GM10266 (cell line): ENCODE measurements at regions not wholly inside any gene's neighbourhood (a gene's known extent, or its start where the extent isn't known, plus 50 kb on each side); places are given as distances from the start of the nearest gene placed in this dataset.

Experiments used
- DNase-seq: peaks from one replicate; pipeline ENCODE4 v3.0.0; 2012; ENCODE audit errors: extremely low spot score
- CTCF ChIP-seq: IDR thresholded peaks from 2 replicates; pipeline ENCODE4 v1.5.1; 2012; ENCODE audit warnings: mild to moderate bottlenecking, low read depth; ENCODE audit not compliant: control insufficient read depth, insufficient read depth; ENCODE audit errors: missing control alignments

- TF ChIP-seq CTCF = no peak
- DNase-seq = no peak
Observed at GRCh38 chr3:117181222-117181621, 471.6 kb downstream of the TUSC7 start.

DNA sequence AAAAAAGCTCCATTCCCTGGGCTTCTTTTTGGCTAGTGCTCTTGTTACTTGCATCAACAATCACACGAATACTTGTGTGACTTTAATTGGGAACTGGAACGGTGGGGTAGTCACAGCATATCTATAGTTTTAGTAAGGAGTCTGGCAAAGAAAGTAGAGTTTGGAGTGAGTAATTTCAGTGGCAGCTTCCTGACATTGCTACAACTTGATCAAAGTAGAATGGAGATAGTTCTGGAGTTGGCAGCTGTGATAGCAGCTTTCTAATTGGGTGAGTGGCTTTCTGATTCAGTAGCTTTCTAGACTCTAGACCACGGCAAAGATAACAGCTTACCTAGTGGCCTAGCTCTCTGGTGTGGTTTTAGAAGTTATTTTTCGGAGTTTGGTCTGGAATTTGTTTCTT is 475.0 kb downstream of the TUSC7 start:
- TF ChIP-seq CTCF = no peak
- DNase-seq = no peak

DNA sequence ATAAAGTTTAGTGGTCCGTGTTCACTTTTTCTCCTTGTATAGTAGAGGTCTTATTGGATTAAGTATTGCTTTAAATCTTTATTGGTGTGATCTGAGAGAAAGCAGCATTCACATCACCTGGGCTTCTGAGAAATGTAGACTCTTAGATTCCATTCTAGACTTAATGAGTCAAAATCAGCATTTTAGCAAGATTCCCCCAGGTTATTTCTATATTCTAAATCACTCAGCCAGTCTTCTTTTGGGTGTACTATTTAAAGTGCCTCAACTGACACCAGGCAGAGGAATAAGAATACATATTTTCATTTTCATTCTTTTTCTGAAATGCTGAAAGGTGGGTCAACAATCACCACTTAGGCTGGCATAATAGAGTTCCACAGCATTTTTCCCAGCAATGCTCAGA is 481.7 kb downstream of the TUSC7 start:
- TF ChIP-seq CTCF = no peak
- no peak for DNase-seq

- TF ChIP-seq CTCF = no peak
- no peak for DNase-seq
Observed at GRCh38 chr3:117192888-117193287, 483.3 kb downstream of the TUSC7 start.

DNA sequence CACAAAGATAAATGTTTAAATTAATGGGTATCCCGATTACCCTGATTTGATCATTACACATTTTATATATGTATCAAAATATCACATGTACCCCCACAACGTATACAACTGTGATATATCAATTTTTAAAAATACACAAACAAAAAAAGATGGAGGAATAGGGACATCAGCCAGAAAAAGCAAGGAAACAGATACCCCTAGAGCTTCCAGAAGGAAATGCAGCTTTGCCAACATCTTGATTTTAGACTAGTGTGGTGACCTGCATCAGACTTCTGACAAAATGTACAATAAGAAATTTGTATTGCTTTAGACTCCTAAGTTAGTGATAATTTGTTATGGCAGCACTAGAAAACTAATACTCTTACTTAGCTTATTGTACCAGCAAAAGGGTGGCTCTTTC is 483.8 kb downstream of the TUSC7 start:
- no peak for DNase-seq
- no peak for TF ChIP-seq CTCF

GRCh38 chr3:117195034-117195433 is 485.5 kb downstream of the TUSC7 start:
- no peak for DNase-seq
- TF ChIP-seq CTCF = no peak

GRCh38 chr3:117200962-117201361 is 491.4 kb downstream of the TUSC7 start:
- DNase-seq = no peak
- TF ChIP-seq CTCF = no peak
